Activated CD4-positive, alpha-beta T cell treated with anti-CD3 and anti-CD28 coated beads, Interleukin-10, Interleukin-2, amounts not matched to agents 100 ng/mL and 50 ng/mL, durations not matched to agents 16 hours and 8 hours (primary cell): ENCODE measurements at regions not wholly inside any gene's neighbourhood (a gene's known extent, or its start where the extent isn't known, plus 50 kb on each side); places are given as distances from the start of the nearest gene placed in this dataset.
"Not testable (repeated sequence)": the region's sequence is repeated elsewhere in the genome, so short reads cannot be mapped to it uniquely, and the experiment has no call there.

Experiments used
- DNase-seq: peaks from one replicate; pipeline ENCODE4 v3.0.0-alpha.2; 2020

GRCh38 chr1:117754061-117754969 is 148.5 kb downstream of the TENT5C start:
- peak; percentile 58 for DNase-seq

- no peak for DNase-seq
Measured at GRCh38 chr1:117757668-117758067, 151.8 kb downstream of the TENT5C start.

GRCh38 chr1:117758444-117759316 is 152.8 kb downstream of the TENT5C start:
- DNase-seq, result peak; percentile 77

- DNase-seq, result no peak
Measured at GRCh38 chr1:117759535-117759934, 153.7 kb downstream of the TENT5C start.

GRCh38 chr1:117760069-117760468 is 154.2 kb downstream of the TENT5C start:
- DNase-seq, result no peak

- DNase-seq, result no peak
Measured at GRCh38 chr1:117760485-117760884, 154.6 kb downstream of the TENT5C start.

- DNase-seq, result not testable (repeated sequence)
Measured at GRCh38 chr1:117767756-117768155, 161.7 kb downstream of the GDAP2 start.

GRCh38 chr1:117770981-117771531 is 158.4 kb downstream of the GDAP2 start:
- DNase-seq, result no peak

- DNase-seq, result no peak
Measured at GRCh38 chr1:117779364-117779763, 150.1 kb downstream of the GDAP2 start.

- DNase-seq, result no peak
Measured at GRCh38 chr1:117780687-117781475, 148.5 kb downstream of the GDAP2 start.

GRCh38 chr1:117782056-117782455 is 147.4 kb downstream of the GDAP2 start:
- no peak for DNase-seq

GRCh38 chr1:117783606-117784396 is 145.6 kb downstream of the GDAP2 start:
- no peak for DNase-seq

GRCh38 chr1:117788014-117788413 is 141.4 kb downstream of the GDAP2 start:
- DNase-seq, result no peak

GRCh38 chr1:117793413-117793812 is 136.0 kb downstream of the GDAP2 start:
- DNase-seq, result no peak

GRCh38 chr1:117794073-117794472 is 135.3 kb downstream of the GDAP2 start:
- DNase-seq, result no peak

GRCh38 chr1:117795190-117795589 is 134.2 kb downstream of the GDAP2 start:
- no peak for DNase-seq

GRCh38 chr1:117795792-117796191 is 133.6 kb downstream of the GDAP2 start:
- no peak for DNase-seq

- no peak for DNase-seq
Measured at GRCh38 chr1:117796226-117796625, 133.2 kb downstream of the GDAP2 start.

GRCh38 chr1:117798550-117798949 is 130.9 kb downstream of the GDAP2 start:
- DNase-seq, result no peak

GRCh38 chr1:117802531-117803257 is 126.7 kb downstream of the GDAP2 start:
- DNase-seq, result no peak

GRCh38 chr1:117803318-117803717 is 126.1 kb downstream of the GDAP2 start:
- DNase-seq, result no peak
